ENCODE measurements at regions not wholly inside any gene's neighbourhood (a gene's known extent, or its start where the extent isn't known, plus 50 kb on each side); places are given as distances from the start of the nearest gene placed in this dataset.

- DNase-seq, result no peak
Observed at GRCh38 chr17:11082559-11082958, 158.5 kb upstream of the SHISA6 start.

- no peak for DNase-seq
Observed at GRCh38 chr17:11081342-11081741, 159.7 kb upstream of the SHISA6 start.

GRCh38 chr17:11077673-11078072, 163.3 kb upstream of the SHISA6 start:
- no peak for DNase-seq

GRCh38 chr17:11074451-11074850, 166.6 kb upstream of the SHISA6 start:
- DNase-seq, result no peak

GRCh38 chr17:11056926-11057325, 184.1 kb upstream of the SHISA6 start:
- DNase-seq, result no peak

GRCh38 chr17:11053846-11054245, 187.2 kb upstream of the SHISA6 start:
- DNase-seq, result no peak

GRCh38 chr17:11049539-11049938, 191.5 kb upstream of the SHISA6 start:
- no peak for DNase-seq

- DNase-seq, result no peak
Observed at GRCh38 chr17:11047228-11047627, 193.8 kb upstream of the SHISA6 start.

- DNase-seq, result no peak
Observed at GRCh38 chr17:11039342-11039741, 201.5 kb upstream of the PIRT start.

GRCh38 chr17:11035681-11036080, 197.8 kb upstream of the PIRT start:
- DNase-seq, result no peak

GRCh38 chr17:11031787-11032186, 193.9 kb upstream of the PIRT start:
- no peak for DNase-seq

- DNase-seq, result no peak
Observed at GRCh38 chr17:11029791-11030190, 191.9 kb upstream of the PIRT start.

- DNase-seq, result no peak
Observed at GRCh38 chr17:11028349-11028748, 190.5 kb upstream of the PIRT start.

- DNase-seq, result no peak
Observed at GRCh38 chr17:11026903-11027302, 189.0 kb upstream of the PIRT start.

- no peak for DNase-seq
Observed at GRCh38 chr17:11023639-11024479, 186.0 kb upstream of the PIRT start.

GRCh38 chr17:11006530-11006929, 168.6 kb upstream of the PIRT start:
- no peak for DNase-seq

GRCh38 chr17:11005940-11006339, 168.1 kb upstream of the PIRT start:
- DNase-seq, result no peak

- no peak for DNase-seq
Observed at GRCh38 chr17:11002417-11002816, 164.5 kb upstream of the PIRT start.

GRCh38 chr17:11001651-11002050, 163.8 kb upstream of the PIRT start:
- DNase-seq, result no peak

- DNase-seq, result no peak
Observed at GRCh38 chr17:10999484-10999883, 161.6 kb upstream of the PIRT start.

- DNase-seq, result no peak
Observed at GRCh38 chr17:10993126-10993525, 155.2 kb upstream of the PIRT start.

- DNase-seq, result no peak
Observed at GRCh38 chr17:10992106-10992880, 154.4 kb upstream of the PIRT start.

- no peak for DNase-seq
Observed at GRCh38 chr17:10987786-10988185, 149.9 kb upstream of the PIRT start.
